ENCODE measurements at regions not wholly inside any gene's neighbourhood (a gene's known extent, or its start where the extent isn't known, plus 50 kb on each side); places are given as distances from the start of the nearest gene placed in this dataset.

DNA sequence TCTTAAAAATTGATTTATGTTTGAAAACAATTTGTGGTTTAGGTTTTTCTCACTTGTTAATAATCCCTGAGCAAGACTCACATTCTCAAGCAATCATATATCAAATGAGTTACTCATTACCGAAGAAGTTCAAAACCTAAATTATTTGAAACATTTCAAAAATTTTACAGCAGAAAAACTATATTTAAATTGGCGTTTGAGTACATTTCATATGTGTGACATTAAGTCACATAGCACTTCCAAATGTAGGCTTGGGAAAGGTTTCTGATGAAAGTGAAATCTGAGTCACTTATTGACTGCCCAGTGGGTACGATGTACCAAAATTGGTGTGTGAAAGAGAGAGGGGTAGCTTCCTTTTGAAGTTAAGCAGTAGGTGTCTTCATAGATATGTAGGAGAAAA is 411.4 kb upstream of the SGCD start:
- H3K9me1 ChIP-seq (ENCODE audit: control insufficient read depth, insufficient read depth, low read length): no peaks in the 10 kb centered on the region
- ChIA-PET POLR2A (no interaction called here), CTCF (ENCODE audit: low intra/inter-chr PET ratio) (no interaction called here)
- H3K4me1 ChIP-seq (replicated peaks in 1 of 2; ENCODE audit: control insufficient read depth in 2 of 2, insufficient read depth in 2 of 2, low read length in 2 of 2): no peaks in the 10 kb centered on the region
- no peak overlapping the region for H3K9ac ChIP-seq (ENCODE audit: insufficient read depth in 1 of 2, low read depth in 2 of 2, low read length in 2 of 2)
- H4K20me1 ChIP-seq (replicated peaks; ENCODE audit: control insufficient read depth, insufficient read depth, low read length): no peaks in the 10 kb centered on the region
- H3K27me3 ChIP-seq (ENCODE audit: control insufficient read depth in 2 of 2, insufficient read depth in 2 of 2, low read length in 2 of 2): no peaks in the 10 kb centered on the region
- in situ Hi-C loops (cut with MboI): no loop called here
- no peak overlapping the region for H3K4me3 ChIP-seq
- no TSS peak for BruUV-seq (replicated peaks)
- no peaks in the 10 kb centered on the region; the same call in 1 of the 2 replicates for H3K9me3 ChIP-seq (replicated peaks; ENCODE audit: control insufficient read depth, insufficient read depth, low read depth, low read length)
- DNase-seq (ENCODE audit: extremely low read depth in 1 of 4, low spot score in 3 of 4): no peak
- no peaks in the 10 kb centered on the region for H3K79me2 ChIP-seq (ENCODE audit: control insufficient read depth, insufficient read depth, low read length)
- no peak overlapping the region for H2AFZ ChIP-seq (ENCODE audit: low read depth, low read length)
- H3K4me2 ChIP-seq (ENCODE audit: insufficient read depth, low read length): no peak overlapping the region
- intact Hi-C loops (cut with micrococcal nuclease): no loop called here
- 2% methylated on average over 3 of the region's 3 CpGs for WGBS (ENCODE audit: insufficient coverage, low coverage, missing lambda C conversion rate)
- no peaks in the 10 kb centered on the region for H3K36me3 ChIP-seq (ENCODE audit: control insufficient read depth, insufficient read depth, low read length)
- ATAC-seq: no peak
- TF ChIP-seq SMC3 (conservative IDR thresholded peaks at IDR 0.05; ENCODE audit: insufficient read depth, low read depth, low read length) (no peak), SNIP1 (IDR thresholded peaks at IDR 0.05; ENCODE audit: low read depth) (no peak), POLR3A (IDR thresholded peaks at IDR 0.05; ENCODE audit: borderline replicate concordance, extremely low read depth, insufficient read depth, insufficient read length) (no peak), ZNF830 (CRISPR knock-in tag; IDR thresholded peaks at IDR 0.05) (no peak), NEUROD1 (IDR thresholded peaks at IDR 0.05; ENCODE audit: borderline replicate concordance, low read depth, low read length, partially characterized antibody) (no peak)
- TF ChIP-seq, protein P1, sequence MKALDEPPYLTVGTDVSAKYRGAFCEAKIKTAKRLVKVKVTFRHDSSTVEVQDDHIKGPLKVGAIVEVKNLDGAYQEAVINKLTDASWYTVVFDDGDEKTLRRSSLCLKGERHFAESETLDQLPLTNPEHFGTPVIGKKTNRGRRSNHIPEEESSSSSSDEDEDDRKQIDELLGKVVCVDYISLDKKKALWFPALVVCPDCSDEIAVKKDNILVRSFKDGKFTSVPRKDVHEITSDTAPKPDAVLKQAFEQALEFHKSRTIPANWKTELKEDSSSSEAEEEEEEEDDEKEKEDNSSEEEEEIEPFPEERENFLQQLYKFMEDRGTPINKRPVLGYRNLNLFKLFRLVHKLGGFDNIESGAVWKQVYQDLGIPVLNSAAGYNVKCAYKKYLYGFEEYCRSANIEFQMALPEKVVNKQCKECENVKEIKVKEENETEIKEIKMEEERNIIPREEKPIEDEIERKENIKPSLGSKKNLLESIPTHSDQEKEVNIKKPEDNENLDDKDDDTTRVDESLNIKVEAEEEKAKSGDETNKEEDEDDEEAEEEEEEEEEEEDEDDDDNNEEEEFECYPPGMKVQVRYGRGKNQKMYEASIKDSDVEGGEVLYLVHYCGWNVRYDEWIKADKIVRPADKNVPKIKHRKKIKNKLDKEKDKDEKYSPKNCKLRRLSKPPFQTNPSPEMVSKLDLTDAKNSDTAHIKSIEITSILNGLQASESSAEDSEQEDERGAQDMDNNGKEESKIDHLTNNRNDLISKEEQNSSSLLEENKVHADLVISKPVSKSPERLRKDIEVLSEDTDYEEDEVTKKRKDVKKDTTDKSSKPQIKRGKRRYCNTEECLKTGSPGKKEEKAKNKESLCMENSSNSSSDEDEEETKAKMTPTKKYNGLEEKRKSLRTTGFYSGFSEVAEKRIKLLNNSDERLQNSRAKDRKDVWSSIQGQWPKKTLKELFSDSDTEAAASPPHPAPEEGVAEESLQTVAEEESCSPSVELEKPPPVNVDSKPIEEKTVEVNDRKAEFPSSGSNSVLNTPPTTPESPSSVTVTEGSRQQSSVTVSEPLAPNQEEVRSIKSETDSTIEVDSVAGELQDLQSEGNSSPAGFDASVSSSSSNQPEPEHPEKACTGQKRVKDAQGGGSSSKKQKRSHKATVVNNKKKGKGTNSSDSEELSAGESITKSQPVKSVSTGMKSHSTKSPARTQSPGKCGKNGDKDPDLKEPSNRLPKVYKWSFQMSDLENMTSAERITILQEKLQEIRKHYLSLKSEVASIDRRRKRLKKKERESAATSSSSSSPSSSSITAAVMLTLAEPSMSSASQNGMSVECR (CRISPR knock-in tag; IDR thresholded peaks at IDR 0.05): no peak
- no peak overlapping the region for H3K27ac ChIP-seq (ENCODE audit: extremely low read depth, low read depth, low read length)
- FAIRE-seq: no peak
